ENCODE measurements at regions not wholly inside any gene's neighbourhood (a gene's known extent, or its start where the extent isn't known, plus 50 kb on each side); places are given as distances from the start of the nearest gene placed in this dataset.
"Not testable (repeated sequence)": the region's sequence is repeated elsewhere in the genome, so short reads cannot be mapped to it uniquely, and the experiment has no call there.

GRCh38 chr10:9147475-9147874 is 1093.0 kb downstream of the GATA3 start:
- no peak for DNase-seq
- Histone ChIP-seq H3K9me3 (no peaks in the 10 kb centered on the region), H3K36me3 (no peaks in the 10 kb centered on the region), H3K4me1 (no peaks in the 10 kb centered on the region), H3K27ac (no peak overlapping the region), H3K27me3 (no peaks in the 10 kb centered on the region), H3K4me3 (no peak overlapping the region)
- TF ChIP-seq CTCF (IDR thresholded peaks at IDR 0.05) (no peak), POLR2A (IDR thresholded peaks at IDR 0.05) (no peak)

GRCh38 chr10:9149134-9149533 is 1094.6 kb downstream of the GATA3 start:
- H3K36me3 ChIP-seq = no peaks in the 10 kb centered on the region

GRCh38 chr10:9153057-9153456 is 1098.6 kb downstream of the GATA3 start:
- DNase-seq, H3K27me3 ChIP-seq, H3K9me3 ChIP-seq, H3K4me1 ChIP-seq, H3K4me3 ChIP-seq, H3K27ac ChIP-seq, H3K36me3 ChIP-seq: not testable (repeated sequence)

More at GRCh38 chr10:9149134-9149533, 1094.6 kb downstream of the GATA3 start:
- DNase-seq = no peak
- no peak for TF ChIP-seq CTCF (IDR thresholded peaks at IDR 0.05)
- no peak for TF ChIP-seq POLR2A (IDR thresholded peaks at IDR 0.05)
- Histone ChIP-seq H3K4me3 (no peak overlapping the region), H3K9me3 (no peaks in the 10 kb centered on the region), H3K4me1 (no peaks in the 10 kb centered on the region), H3K27ac (no peak overlapping the region), H3K27me3 (no peaks in the 10 kb centered on the region)

GRCh38 chr10:9157656-9158055 is 1103.2 kb downstream of the GATA3 start:
- Histone ChIP-seq H3K4me3 (no peak overlapping the region), H3K9me3 (no peaks in the 10 kb centered on the region), H3K36me3 (no peaks in the 10 kb centered on the region), H3K27ac (no peak overlapping the region), H3K27me3 (no peaks in the 10 kb centered on the region), H3K4me1 (no peaks in the 10 kb centered on the region)
- no peak for DNase-seq
- TF ChIP-seq POLR2A (IDR thresholded peaks at IDR 0.05) (no peak), CTCF (IDR thresholded peaks at IDR 0.05) (no peak)

GRCh38 chr10:9158675-9159074 is 1104.2 kb downstream of the GATA3 start:
- TF ChIP-seq POLR2A (IDR thresholded peaks at IDR 0.05) (no peak), CTCF (IDR thresholded peaks at IDR 0.05) (no peak)
- DNase-seq = no peak
- Histone ChIP-seq H3K36me3 (no peaks in the 10 kb centered on the region), H3K9me3 (no peaks in the 10 kb centered on the region), H3K27me3 (no peaks in the 10 kb centered on the region), H3K4me3 (no peak overlapping the region), H3K27ac (no peak overlapping the region), H3K4me1 (no peaks in the 10 kb centered on the region)

DNA sequence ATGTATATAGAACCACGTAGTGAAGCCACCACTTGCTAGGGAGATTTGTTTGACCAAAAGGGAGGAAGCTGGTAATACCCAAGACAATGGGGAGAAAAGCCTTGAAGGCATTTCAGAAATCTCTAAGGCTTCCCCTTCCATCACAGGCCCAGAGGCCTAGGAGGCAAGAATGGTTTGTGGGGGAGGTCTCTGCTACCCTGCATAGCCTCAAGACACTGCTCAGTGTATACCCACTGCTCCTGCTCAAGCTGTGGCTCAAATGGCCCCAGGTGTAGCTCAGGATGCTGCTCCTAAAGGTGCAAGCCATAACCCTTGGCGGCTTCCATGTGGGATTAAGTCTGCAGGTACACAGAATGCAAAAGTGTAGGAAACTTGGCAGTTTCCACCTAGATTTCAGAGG is 1105.8 kb downstream of the GATA3 start:
- H3K9me3 ChIP-seq = no peaks in the 10 kb centered on the region
- no peak for DNase-seq
- no peak overlapping the region for H3K4me3 ChIP-seq
- H3K36me3 ChIP-seq = no peaks in the 10 kb centered on the region
- no peaks in the 10 kb centered on the region for H3K27me3 ChIP-seq
- TF ChIP-seq CTCF (IDR thresholded peaks at IDR 0.05) = no peak
- H3K27ac ChIP-seq = no peak overlapping the region
- H3K4me1 ChIP-seq = no peaks in the 10 kb centered on the region
